T1000 (cell line): ENCODE measurements at regions not wholly inside any gene's neighbourhood (a gene's known extent, or its start where the extent isn't known, plus 50 kb on each side); places are given as distances from the start of the nearest gene placed in this dataset.
"Not testable (repeated sequence)": the region's sequence is repeated elsewhere in the genome, so short reads cannot be mapped to it uniquely, and the experiment has no call there.

Experiments
- DNase-seq: peaks from one replicate; lab custom pipeline; 2025; ENCODE audit warnings: mixed read lengths; lab: John Stamatoyannopoulos, UW

DNA sequence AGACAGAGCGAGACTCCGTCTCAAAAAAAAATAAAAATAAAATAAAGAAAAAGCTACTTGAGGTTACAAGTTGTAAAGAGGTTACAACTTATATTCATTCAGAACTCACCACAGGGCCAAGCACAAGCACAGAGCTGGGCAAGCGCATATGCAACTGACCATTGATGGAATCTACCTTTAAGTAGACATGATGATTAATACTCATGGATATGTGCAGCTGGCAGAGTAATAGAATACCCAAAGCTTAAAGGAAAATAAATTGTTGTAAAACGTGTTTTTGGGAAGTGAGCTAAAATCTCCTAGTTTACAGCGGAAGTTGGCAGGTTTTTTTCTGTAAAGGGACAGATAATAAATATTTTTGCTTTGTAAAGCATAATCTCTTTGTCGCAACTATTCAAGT, 111.6 kb downstream of the TMEM168 start:
- no peak for DNase-seq

DNA sequence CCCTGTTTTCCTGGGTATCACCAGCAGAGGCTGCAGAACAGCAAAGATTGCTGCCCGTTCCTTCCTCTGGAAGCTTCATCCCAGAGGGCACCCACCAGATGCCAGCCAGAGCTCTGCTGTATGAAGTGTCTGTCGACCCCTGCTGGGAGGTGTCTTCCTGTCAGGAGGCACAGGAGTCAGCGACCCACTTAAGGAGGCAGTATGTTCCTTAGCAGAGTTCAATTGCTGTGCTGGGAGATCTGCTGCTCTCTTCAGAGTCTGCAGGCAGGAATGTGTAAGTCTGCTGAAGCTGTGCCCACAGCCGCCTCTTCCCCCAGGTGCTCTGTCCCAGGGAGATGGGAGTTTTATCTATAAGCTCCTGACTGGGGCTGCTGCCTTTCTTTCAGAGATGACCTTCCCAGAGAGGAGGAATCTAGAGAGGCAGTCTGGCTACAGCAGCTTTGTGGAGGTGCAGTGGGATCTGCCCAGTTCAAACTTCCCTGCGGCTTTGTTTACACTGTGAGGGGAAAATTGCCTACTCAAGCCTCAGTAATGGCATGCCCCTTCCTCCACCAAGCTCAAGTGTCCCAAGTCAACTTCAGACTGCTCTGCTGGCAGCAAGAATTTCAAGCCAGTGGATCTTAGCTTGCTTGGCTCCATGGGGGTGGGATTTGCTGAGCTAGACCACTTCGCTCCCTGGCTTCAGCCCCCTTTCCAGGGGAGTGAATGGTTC, 100.6 kb downstream of the TMEM168 start:
- not testable (repeated sequence) for DNase-seq

DNA sequence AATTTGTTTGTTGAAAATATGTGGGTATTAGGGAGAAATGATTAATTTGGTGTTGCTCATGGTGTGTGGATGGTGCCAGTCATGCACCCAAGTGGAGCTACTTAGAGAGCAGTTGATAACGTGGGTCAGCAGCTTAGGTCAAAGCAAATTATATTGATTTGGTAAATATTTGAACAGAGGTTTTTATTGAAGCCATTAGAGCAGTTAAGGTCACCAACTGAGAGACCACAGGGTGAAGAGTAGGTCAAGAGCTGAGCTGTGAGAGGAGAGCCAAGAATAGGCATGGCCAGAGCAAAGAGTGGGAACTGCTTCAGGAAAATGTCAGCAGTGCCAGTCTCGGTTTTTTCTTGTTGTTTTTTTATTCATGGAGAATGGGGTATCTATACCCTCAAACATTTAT, 97.9 kb downstream of the TMEM168 start:
- no peak for DNase-seq

DNA sequence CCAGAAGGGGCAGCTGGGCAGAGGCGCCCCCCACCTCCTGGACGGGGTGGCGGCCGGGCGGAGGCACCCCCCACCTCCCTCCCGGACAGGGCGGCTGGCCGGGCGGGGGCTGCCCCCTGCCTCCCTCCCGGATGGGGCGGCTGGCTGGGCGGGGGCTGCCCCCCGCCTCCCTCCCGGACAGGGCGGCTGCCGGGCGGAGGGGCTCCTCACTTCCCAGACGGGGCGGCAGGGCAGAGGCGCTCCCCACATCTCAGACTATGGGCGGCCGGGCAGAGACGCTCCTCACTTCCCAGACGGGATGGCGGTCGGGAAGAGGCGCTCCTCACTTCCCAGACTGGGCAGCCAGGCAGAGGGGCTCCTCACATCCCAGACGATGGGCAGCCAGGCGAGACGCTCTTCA, 93.0 kb downstream of the TMEM168 start:
- not testable (repeated sequence) for DNase-seq

DNA sequence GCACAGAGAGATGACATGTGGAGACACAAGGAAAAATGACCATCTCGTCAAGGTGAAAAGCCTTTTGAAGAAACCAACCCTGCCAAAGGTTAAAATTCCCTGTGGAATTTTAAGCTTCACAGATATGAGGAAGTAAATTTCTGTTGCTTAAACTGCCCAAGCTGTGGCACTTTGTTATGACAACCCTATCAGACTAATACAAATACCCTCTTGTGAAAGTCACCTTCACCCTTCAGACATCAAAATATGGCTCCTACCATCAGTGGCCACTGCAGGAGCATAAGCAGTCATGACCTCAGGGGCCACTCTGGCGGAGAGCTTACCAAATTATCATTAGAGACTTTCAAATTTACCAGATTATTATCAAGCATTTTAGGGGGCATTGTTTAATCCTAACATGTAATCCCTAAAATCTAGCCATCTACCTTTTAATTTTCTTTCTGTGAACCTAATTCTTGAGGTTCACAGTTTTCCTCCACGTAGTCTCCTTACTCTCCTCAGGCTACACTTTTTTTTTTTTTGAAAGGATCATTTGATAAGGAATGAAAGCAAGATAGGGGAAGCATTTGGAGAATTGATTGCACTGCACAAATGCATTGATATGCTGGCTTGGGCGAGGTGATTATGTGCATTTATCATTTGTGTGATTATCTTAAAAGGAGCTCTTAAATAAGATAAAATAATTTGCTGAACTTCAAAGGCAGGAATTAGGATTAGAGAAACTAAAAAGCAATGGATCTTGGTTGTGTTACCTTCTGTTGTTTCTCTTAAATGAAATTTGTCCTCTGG, 90.3 kb downstream of the TMEM168 start:
- no peak for DNase-seq

DNA sequence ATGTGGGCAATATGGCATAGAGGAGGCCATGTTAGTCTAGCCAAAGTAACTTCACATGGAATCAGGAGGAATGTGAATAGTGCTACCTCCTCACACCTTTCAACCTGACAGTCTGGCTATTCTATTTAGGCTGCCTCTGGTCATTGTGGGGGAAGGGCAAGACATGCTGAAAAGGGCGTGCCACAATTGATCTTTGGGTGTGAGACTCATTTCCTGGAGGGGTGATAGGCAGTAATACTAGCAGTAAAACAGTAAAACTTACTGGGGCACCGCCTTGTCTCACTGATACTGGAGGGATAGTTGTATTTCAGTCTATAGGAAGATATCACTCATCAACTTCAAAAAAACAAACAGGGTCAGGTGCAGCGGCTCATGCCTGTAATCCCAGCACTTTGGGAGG, 88.7 kb downstream of the TMEM168 start:
- no peak for DNase-seq

DNA sequence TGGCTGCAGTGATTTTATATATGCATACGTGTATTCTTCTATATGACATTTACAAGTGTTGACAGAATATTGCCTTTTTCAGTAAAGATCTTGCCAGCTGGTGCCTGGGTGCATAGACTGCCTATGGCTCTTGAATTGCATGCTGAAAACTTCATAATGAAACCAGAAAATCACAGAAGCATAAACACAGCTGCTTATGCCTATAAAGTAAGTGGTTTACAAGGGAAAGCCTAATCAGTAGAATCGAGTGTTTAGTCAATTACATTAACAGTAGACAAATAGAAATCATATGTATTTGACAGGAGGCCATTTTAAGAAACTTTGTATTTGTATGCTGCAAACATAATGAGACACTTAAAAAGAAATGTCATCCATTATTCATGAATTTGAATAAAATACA, 82.5 kb downstream of the TMEM168 start:
- no peak for DNase-seq

DNA sequence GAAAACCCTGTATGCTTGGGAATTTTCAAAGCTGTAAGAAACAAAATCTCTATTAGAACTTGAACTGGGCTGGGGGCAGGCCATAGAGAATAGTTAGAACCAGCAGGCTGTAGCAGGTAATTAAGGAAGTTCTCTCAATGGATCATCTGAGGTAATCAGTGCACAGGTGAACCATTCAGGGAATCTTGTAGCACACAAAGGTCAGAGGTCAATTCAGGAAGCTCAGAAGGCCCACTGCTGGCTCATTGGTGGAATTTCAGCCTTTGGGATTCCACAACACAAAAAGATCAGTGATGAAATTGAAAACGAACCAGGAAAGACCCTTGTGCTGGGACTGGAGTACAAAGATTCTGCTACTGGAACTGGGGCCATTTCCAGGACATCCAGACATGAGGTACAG, 82.0 kb downstream of the TMEM168 start:
- DNase-seq = no peak
